ENCODE measurements at regions not wholly inside any gene's neighbourhood (a gene's known extent, or its start where the extent isn't known, plus 50 kb on each side); places are given as distances from the start of the nearest gene placed in this dataset. TPM values are rescaled to one million over a fixed set of nuclear protein-coding genes. Genes with fewer than 3 reads are reported as not detected.

DNA sequence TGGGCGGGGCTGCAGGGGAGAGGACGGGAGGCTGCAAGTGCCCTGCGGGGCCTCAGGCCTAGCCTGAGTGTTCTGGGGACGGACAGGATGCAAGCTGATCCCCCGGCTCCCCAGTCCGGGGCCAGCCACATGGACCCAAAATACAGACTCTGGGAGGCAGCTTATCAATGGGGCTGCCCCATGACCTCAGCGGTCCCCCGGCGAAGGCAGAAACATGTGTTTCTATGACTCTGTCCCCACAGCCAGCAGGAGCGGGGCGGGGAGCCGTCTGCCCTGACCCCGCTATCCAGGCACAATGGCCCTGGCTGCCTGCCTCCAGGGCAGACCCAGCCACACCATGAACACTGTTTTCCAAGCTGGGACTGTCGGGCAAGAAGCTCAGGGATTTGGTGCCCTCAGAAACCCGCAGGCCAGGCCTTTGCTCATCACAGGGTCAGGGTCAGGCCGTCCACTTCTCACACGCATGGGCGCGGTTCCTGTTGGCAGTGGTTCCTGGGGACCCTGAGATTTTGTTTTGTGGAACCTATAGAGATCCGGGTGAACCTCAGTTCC lies 75.0 kb downstream of the RFLNA start:
- no peak overlapping the region for H3K4me3 ChIP-seq (ENCODE audit: low read depth, low read length)
- no peak for DNase-seq (ENCODE audit: low read depth in 4 of 6, low spot score in 6 of 6)
- peaks cover 63% of the 10 kb centered on the region for H3K4me1 ChIP-seq (ENCODE audit: control insufficient read depth, insufficient read depth, low read length)
- no peaks in the 10 kb centered on the region for H3K27me3 ChIP-seq (ENCODE audit: control insufficient read depth, insufficient read depth, low read length)
- H3K27ac ChIP-seq (ENCODE audit: low read depth, low read length), result peak overlapping the region; percentile 86
- peaks cover 96% of the 10 kb centered on the region for H3K36me3 ChIP-seq (ENCODE audit: control insufficient read depth, insufficient read depth, low read length)
- 48% methylated on average over 19 of the region's 20 CpGs for WGBS (ENCODE audit: insufficient coverage)
- no peaks in the 10 kb centered on the region for H3K9me3 ChIP-seq (ENCODE audit: control insufficient read depth, insufficient read depth, low read length)

DNA sequence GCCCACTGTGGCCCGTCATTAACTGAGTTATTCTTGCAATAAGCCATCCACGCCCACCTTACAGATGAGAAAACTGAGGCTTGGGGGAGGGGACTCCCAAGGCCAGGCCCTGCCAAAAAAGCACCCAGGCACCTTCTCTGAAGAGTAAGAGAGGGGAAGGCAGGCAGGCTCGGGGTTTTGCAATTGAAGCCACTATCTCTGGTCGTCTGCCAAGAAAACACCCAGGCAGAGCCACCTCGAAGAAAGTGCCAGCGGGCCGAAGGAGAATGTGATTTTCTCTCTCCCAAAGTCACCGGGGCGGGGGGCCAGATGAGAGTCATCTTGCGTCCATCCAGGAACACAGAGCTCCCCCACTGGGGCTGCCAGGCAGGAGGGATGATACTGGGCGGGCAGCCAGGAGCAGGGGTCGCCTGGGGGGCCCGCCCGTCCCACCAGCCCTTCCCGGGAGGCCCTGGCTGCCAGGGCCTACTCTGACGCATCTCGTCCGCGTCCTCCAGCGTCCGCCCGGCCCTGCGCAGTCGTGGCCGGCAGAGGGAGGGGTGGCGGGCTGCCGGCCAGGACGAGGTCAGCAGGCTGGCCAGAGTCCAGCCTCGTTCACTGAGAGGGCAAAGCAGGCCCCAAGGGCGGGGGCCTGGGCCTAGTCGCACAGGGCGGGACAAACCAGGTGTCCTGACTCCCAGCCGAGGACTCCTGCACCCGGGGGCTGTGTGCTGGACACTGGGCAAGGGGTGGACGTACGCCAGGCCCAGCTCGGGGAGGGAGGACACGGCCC lies 74.3 kb downstream of the RFLNA start:
- Histone ChIP-seq H3K4me1 (ENCODE audit: control insufficient read depth, insufficient read depth, low read length) (peaks cover 63% of the 10 kb centered on the region), H3K9me3 (ENCODE audit: control insufficient read depth, insufficient read depth, low read length) (no peaks in the 10 kb centered on the region), H3K4me3 (ENCODE audit: low read depth, low read length) (no peak overlapping the region), H3K27me3 (ENCODE audit: control insufficient read depth, insufficient read depth, low read length) (no peaks in the 10 kb centered on the region), H3K27ac (ENCODE audit: low read depth, low read length) (peak overlapping the region; percentile 86), H3K36me3 (ENCODE audit: control insufficient read depth, insufficient read depth, low read length) (peaks cover 96% of the 10 kb centered on the region)
- 25% methylated on average over 36 of the region's 38 CpGs for WGBS (ENCODE audit: insufficient coverage)
- peak in 5 of 6 donors; percentile 49 to 90 (median 65) for DNase-seq (ENCODE audit: low read depth in 4 of 6, low spot score in 6 of 6)

DNA sequence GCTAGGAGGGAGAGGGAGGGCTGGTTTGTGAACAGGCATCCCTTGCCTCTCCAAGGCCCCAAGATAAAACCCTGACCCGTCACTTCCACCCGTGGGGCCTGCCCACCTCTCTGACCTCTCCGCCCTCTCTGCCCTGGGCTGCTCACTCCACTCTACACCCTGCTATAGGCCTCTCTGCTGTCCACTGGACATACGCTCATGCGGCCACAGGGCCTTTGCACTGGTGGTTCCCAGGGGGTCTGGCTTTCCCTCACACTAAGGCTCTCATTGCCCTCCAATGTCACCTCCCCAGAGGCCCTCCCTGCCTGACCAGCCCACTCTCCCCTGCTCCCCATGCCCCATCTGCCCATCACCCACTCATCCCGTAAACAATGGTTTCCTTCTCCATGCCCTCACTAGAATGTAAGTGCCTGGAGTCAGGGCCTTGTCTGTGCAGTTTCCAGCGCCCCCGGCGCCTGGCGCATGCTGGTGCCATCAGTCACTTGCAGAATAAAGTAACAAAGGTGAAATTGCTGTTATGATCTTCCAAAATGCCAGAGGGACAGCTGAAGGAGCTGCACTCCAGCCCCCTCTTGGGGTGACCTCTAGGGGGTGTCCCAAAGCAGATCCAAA lies 73.6 kb downstream of the RFLNA start:
- peaks cover 96% of the 10 kb centered on the region for H3K36me3 ChIP-seq (ENCODE audit: control insufficient read depth, insufficient read depth, low read length)
- H3K27ac ChIP-seq (ENCODE audit: low read depth, low read length), result peak overlapping the region; percentile 86
- 92% methylated on average over 10 of the region's 10 CpGs for WGBS (ENCODE audit: insufficient coverage)
- H3K4me1 ChIP-seq (ENCODE audit: control insufficient read depth, insufficient read depth, low read length), result peaks cover 70% of the 10 kb centered on the region
- H3K4me3 ChIP-seq (ENCODE audit: low read depth, low read length), result no peak overlapping the region
- no peaks in the 10 kb centered on the region for H3K9me3 ChIP-seq (ENCODE audit: control insufficient read depth, insufficient read depth, low read length)
- DNase-seq (ENCODE audit: low read depth in 4 of 6, low spot score in 6 of 6), result no peak
- H3K27me3 ChIP-seq (ENCODE audit: control insufficient read depth, insufficient read depth, low read length), result no peaks in the 10 kb centered on the region

DNA sequence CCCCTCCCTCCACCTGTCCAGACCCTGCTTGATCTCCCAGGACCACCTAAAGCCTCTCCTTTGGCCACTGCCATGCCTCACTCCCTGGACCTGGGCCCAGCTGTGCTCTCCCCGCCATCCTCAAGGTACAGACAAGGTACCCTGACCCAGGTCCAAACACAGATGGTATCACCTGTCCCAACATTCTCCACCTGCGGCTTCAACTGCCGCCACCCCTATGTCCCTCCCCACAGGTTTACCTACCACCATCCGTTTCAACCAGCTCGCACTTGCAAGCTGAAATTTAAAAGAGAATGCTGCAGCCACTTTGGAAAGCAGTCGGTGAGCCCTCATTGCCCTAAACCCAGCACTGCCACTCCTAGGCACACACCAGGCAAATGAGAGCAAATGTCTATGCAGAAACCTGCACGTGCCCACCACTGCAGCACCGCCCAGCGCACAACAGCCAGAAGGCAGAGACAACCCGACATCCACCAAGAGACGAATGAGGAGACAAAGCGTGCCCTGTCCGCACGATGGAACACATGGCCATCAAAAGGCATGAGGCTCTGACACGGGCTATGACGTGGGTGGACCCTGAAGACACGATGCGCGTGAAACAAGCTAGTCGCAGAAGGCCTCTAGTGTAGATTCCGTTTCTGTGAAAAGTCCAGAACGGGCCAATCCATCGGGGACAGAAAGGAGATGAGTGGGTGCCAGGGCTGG lies 71.0 kb downstream of the RFLNA start:
- DNase-seq (ENCODE audit: low read depth in 4 of 6, low spot score in 6 of 6), result no peak
- Histone ChIP-seq H3K36me3 (ENCODE audit: control insufficient read depth, insufficient read depth, low read length) (peaks cover 98% of the 10 kb centered on the region), H3K27me3 (ENCODE audit: control insufficient read depth, insufficient read depth, low read length) (no peaks in the 10 kb centered on the region), H3K4me3 (ENCODE audit: low read depth, low read length) (no peak overlapping the region), H3K4me1 (ENCODE audit: control insufficient read depth, insufficient read depth, low read length) (peaks cover 61% of the 10 kb centered on the region), H3K9me3 (ENCODE audit: control insufficient read depth, insufficient read depth, low read length) (no peaks in the 10 kb centered on the region), H3K27ac (ENCODE audit: low read depth, low read length) (no peak overlapping the region)
- WGBS (ENCODE audit: insufficient coverage), result 85% methylated on average over 21 of the region's 23 CpGs

Small RNA genes lying in the stretch of these regions (small RNA-seq; reads per million reads assigned to genes)
- gene AC073916.1 (ENCODE audit: low replicate concordance), result not detected

Data from spinal cord (tissue), 10 donors.